Endothelial cell (in vitro differentiated cells): ENCODE measurements at regions not wholly inside any gene's neighbourhood (a gene's known extent, or its start where the extent isn't known, plus 50 kb on each side); places are given as distances from the start of the nearest gene placed in this dataset.

ENCODE experiments used
- DNase-seq: peaks from one replicate; pipeline ENCODE4 v3.0.0; 2021; ENCODE audit warnings: low spot score
- H3K27ac Mint-ChIP-seq: one replicate; pipeline ENCODE4 v1.8.0; 2021; ENCODE audit warnings: mixed read lengths, inconsistent platforms; ENCODE audit not compliant: unreplicated experiment
- H3K27me3 Mint-ChIP-seq: one replicate; pipeline ENCODE4 v1.8.0; 2021; ENCODE audit warnings: mild to moderate bottlenecking, moderate library complexity, mixed read lengths, inconsistent platforms; ENCODE audit not compliant: unreplicated experiment
- H3K36me3 Mint-ChIP-seq: one replicate; pipeline ENCODE4 v1.8.0; 2021; ENCODE audit warnings: mild to moderate bottlenecking, low read depth, mixed read lengths, inconsistent platforms; ENCODE audit not compliant: unreplicated experiment
- H3K4me1 Mint-ChIP-seq: one replicate; pipeline ENCODE4 v1.8.0; 2021; ENCODE audit warnings: mild to moderate bottlenecking, mixed read lengths, inconsistent platforms; ENCODE audit not compliant: unreplicated experiment
- H3K4me3 Mint-ChIP-seq: one replicate; pipeline ENCODE4 v1.8.0; 2021; ENCODE audit warnings: mild to moderate bottlenecking, mixed read lengths, inconsistent platforms; ENCODE audit not compliant: unreplicated experiment
- H3K9me3 Mint-ChIP-seq: one replicate; pipeline ENCODE4 v1.8.0; 2021; ENCODE audit warnings: mixed read lengths, inconsistent platforms; ENCODE audit not compliant: unreplicated experiment
- TF ChIP-seq, protein P1 (sequence below): fragments of 200-600 bp; sonication (generic); IDR thresholded peaks from one replicate; pipeline ENCODE4 v1.5.0; 2021; ENCODE audit warnings: antibody characterized with exemption; ENCODE audit not compliant: unreplicated experiment

DNA sequence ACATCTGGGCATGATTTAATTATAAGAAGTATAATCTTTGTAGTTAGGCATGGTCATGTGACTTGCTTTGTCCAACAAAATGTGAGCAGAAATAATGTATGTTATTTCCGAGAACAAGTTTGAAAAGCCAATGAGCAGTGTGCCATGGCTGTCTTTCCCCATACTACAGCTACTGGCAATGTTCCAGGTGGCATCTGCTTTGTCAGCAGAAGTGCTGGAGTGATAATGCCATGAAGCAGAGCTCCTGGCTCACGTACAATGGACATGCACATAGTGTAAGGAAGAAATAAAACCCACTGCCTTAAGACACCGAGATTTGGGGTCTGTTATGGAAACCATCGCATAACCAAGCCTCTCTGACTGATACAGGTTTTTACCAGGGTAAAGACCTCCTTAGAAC lies 212.6 kb upstream of the RASGEF1B start:
- no peaks in the 10 kb centered on the region for H3K9me3 Mint-ChIP-seq
- no peak overlapping the region for H3K27ac Mint-ChIP-seq
- no peaks in the 10 kb centered on the region for H3K4me1 Mint-ChIP-seq
- H3K36me3 Mint-ChIP-seq = no peaks in the 10 kb centered on the region
- no peaks in the 10 kb centered on the region for H3K27me3 Mint-ChIP-seq
- no peak for DNase-seq
- no peak overlapping the region for H3K4me3 Mint-ChIP-seq
- TF ChIP-seq, protein P1, sequence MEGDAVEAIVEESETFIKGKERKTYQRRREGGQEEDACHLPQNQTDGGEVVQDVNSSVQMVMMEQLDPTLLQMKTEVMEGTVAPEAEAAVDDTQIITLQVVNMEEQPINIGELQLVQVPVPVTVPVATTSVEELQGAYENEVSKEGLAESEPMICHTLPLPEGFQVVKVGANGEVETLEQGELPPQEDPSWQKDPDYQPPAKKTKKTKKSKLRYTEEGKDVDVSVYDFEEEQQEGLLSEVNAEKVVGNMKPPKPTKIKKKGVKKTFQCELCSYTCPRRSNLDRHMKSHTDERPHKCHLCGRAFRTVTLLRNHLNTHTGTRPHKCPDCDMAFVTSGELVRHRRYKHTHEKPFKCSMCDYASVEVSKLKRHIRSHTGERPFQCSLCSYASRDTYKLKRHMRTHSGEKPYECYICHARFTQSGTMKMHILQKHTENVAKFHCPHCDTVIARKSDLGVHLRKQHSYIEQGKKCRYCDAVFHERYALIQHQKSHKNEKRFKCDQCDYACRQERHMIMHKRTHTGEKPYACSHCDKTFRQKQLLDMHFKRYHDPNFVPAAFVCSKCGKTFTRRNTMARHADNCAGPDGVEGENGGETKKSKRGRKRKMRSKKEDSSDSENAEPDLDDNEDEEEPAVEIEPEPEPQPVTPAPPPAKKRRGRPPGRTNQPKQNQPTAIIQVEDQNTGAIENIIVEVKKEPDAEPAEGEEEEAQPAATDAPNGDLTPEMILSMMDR = no peak

DNA sequence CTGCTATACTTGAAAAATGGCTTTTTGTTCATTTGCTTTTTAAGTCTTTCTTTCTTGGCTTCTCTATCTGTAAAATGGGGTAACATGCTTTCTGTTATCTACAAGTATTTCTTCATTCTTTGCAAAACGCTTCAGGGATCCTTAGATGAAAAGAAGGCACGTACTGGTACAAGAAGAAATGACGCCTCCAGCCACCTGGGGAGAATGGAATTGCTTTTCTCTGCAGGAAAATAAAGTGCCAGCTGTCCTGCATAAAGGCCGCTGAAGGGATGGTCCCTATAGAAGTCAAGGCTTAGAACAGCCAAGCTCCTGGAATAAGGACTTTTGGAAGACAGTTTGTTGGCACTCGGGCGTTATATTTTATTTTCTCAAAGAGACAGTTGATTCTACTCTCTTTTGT lies 210.8 kb upstream of the RASGEF1B start:
- H3K4me3 Mint-ChIP-seq = no peak overlapping the region
- DNase-seq = no peak
- no peak overlapping the region for H3K27ac Mint-ChIP-seq
- H3K27me3 Mint-ChIP-seq = no peaks in the 10 kb centered on the region
- H3K4me1 Mint-ChIP-seq = no peaks in the 10 kb centered on the region
- TF ChIP-seq, protein P1 = no peak
- H3K9me3 Mint-ChIP-seq = no peaks in the 10 kb centered on the region
- H3K36me3 Mint-ChIP-seq = no peaks in the 10 kb centered on the region

- Mint-ChIP-seq H3K4me3 (no peak overlapping the region), H3K27me3 (no peaks in the 10 kb centered on the region), H3K36me3 (no peaks in the 10 kb centered on the region), H3K4me1 (no peaks in the 10 kb centered on the region), H3K27ac (no peak overlapping the region), H3K9me3 (no peaks in the 10 kb centered on the region)
- DNase-seq = no peak
- TF ChIP-seq, protein P1 = no peak
Observed at GRCh38 chr4:81679315-81679714, 207.6 kb upstream of the RASGEF1B start.

DNA sequence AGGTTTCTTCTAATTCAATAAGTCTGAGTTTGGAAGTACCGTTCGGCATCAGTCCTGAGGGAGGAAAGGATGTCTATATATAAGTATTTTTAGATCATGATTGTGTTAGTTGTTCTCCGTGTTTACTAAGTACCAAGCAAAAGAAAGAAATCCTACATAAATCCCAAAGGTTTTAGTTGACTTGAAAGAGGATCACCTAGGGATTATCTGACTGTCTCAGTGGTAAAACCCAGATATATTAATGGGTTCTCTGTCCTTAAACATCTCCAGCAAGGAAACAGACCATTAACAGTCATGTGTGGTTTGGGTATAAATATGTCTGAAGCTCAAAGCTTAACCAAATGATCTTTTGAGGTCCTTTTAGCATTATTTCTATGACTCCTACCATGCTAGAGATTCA lies 207.1 kb upstream of the RASGEF1B start:
- Mint-ChIP-seq H3K27ac (no peak overlapping the region), H3K4me1 (no peaks in the 10 kb centered on the region), H3K4me3 (no peak overlapping the region), H3K36me3 (no peaks in the 10 kb centered on the region), H3K9me3 (no peaks in the 10 kb centered on the region), H3K27me3 (no peaks in the 10 kb centered on the region)
- no peak for DNase-seq
- TF ChIP-seq, protein P1 = no peak

DNA sequence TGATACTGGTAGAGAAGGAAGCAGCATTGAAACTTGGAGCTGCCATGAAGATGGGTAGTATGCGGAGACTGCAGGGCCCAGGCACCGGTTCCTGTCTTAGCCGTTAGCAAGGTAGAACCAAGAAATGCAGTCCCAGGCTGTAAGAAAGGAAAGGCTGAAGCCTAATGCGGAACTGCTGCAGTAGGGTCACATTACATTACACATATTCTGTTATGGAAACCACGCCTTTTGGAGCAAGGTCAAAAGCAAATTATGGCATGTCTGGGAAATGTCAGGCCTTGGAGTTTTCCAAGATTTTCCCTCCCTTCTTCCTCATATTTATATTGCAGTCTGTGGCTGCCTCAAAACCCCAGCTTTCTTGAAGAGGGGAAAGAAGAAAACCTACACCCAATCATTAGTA lies 204.8 kb upstream of the RASGEF1B start:
- no peak for DNase-seq
- Mint-ChIP-seq H3K27ac (no peak overlapping the region), H3K4me3 (no peak overlapping the region), H3K9me3 (no peaks in the 10 kb centered on the region), H3K27me3 (no peaks in the 10 kb centered on the region), H3K36me3 (no peaks in the 10 kb centered on the region), H3K4me1 (no peaks in the 10 kb centered on the region)
- TF ChIP-seq, protein P1 = no peak
